GM13977 (cell line): ENCODE measurements at regions not wholly inside any gene's neighbourhood (a gene's known extent, or its start where the extent isn't known, plus 50 kb on each side); places are given as distances from the start of the nearest gene placed in this dataset.

Source experiments
- DNase-seq: peaks from one replicate; pipeline ENCODE4 v3.0.0; 2012; ENCODE audit warnings: low spot score
- CTCF ChIP-seq: IDR thresholded peaks from 2 replicates; pipeline ENCODE4 v1.5.1; 2012; ENCODE audit warnings: mild to moderate bottlenecking, control low read depth; ENCODE audit not compliant: insufficient read depth; ENCODE audit errors: extremely low read depth, missing control alignments
- in situ Hi-C: fragments of 300-500 bp; cut with MboI; formaldehyde crosslinking; loops from one replicate; pipeline ENCODE4 v1.12.0; 2022; ENCODE audit warnings: low sequenced_read_pairs, low pct_unique_long_range_greater_than_20kb, mixed read lengths, inconsistent platforms; ENCODE audit not compliant: unreplicated experiment

GRCh38 chr10:42960491-42960990 lies 116.3 kb upstream of the RET start:
- DNase-seq: no peak
- in situ Hi-C loops: no loop called here
- TF ChIP-seq CTCF: no peak

GRCh38 chr10:42960991-42961795 lies 115.7 kb upstream of the RET start:
- DNase-seq: no peak
- TF ChIP-seq CTCF: no peak
- in situ Hi-C loops: no loop called here

DNA sequence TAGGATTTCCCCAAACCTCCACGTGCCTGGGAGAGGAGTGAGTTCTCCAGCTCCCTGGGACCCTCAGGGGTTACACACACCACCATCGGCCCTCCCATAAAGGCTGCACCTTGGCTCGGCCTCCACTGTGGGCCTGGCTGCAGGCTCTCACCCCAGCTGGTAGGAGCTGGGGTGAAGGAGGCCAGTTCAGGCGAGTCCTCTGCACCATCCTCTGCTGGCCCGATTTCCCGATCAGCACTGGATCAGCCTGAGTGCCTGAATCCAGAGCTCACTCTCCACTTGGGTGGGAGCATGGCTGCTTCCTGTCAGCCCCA lies 115.1 kb upstream of the RET start:
- in situ Hi-C loops: no loop called here
- TF ChIP-seq CTCF: no peak
- DNase-seq: no peak

DNA sequence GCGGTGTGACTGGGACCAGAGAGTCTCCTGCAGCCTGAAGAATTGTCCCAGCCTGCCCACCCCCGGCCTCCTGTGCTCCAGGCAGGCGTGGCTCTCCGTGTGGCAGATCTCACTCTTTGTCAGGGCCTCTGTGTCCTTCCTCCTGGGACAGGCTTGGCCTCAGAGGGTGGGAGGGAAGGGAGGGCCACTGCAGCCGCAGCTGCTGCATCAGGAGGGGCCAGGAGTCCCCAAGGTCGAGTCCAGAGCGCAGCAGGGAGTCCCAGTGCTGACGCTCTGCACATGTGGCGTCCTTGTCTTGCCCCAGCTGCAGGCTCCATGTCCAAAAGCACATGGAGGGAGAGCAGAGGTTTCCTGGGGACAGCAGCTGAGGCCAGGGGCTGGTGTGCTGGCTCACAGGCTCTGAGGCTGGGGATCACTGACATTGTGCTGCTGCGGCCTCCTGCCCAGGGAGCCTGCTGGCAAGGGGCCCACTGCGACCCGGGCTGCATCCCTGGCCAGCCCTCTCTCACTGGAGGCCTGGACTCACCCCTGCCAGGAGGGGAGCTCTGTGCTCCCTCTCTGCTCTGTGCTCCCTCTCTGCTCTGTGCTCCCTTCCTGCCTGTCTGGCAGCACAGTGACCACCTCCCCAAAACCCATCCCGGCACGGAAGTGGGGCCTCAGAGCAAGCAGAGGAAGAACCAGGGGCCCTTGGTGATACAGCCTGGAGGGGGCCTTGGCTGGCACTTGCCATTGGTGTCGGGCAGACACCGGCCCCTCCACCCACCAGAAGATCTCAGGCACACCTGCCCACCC lies 114.6 kb upstream of the RET start:
- DNase-seq: no peak
- TF ChIP-seq CTCF: no peak
- in situ Hi-C loops: no loop called here

DNA sequence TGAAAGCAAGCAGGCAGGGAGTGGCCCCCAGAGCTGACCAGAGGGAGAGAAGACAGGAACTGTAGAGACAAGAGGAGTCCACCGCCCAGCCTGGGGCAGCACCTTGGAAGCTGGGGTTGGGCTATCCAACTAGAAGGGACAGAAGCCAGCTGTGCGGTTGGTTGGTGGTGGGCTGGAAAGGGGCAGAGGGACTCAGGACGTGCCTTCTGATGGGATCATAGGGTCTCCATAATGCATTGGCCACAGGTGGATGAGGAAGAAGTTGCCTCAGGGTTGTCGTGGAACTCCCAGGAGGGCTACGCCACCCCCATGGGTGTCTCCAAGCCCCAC lies 114.0 kb upstream of the RET start:
- no peak for DNase-seq
- no peak for TF ChIP-seq CTCF
- in situ Hi-C loops: no loop called here

DNA sequence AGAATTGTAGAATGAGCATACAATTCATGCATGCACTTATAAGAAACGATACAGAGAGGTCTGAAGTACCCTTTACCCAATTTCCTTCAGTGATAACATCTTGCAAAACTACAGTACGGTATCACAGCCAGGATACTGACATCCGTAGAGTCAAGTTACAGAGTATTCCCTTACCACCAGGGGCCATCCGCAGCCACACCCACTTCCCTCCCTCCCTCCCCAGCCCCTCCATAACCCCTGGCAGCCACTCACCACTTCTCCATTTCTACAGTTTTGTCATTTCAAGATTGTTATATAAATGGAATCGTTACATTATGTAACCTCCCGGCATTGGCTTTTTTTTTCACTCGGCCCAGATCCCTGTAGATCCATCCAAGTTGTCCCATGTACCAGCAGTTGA lies 113.6 kb upstream of the RET start:
- DNase-seq: no peak
- no peak for TF ChIP-seq CTCF
- in situ Hi-C loops: no loop called here
